KBM-7 (cell line): ENCODE measurements at regions not wholly inside any gene's neighbourhood (a gene's known extent, or its start where the extent isn't known, plus 50 kb on each side); places are given as distances from the start of the nearest gene placed in this dataset.

ENCODE experiments used
- DNase-seq: peaks from one replicate; pipeline ENCODE4 v3.0.0-alpha.2; 2015
- in situ Hi-C: fragments of 300-500 bp; cut with MboI; formaldehyde crosslinking; loops from 2 replicates; pipeline ENCODE4 v1.14.3; 2020; ENCODE audit warnings: low sequenced_read_pairs, low pct_unique_long_range_greater_than_20kb, mixed read lengths

GRCh38 chr1:229812148-229812547 is 186.1 kb downstream of the URB2 start:
- in situ Hi-C loops = no loop called here
- DNase-seq = no peak

- in situ Hi-C loops = no loop called here
- no peak for DNase-seq
Observed at GRCh38 chr1:229812693-229813092, 186.6 kb downstream of the URB2 start.

GRCh38 chr1:229815076-229815475 is 189.0 kb downstream of the URB2 start:
- no peak for DNase-seq
- in situ Hi-C loops = no loop called here

GRCh38 chr1:229815961-229816360 is 189.9 kb downstream of the URB2 start:
- DNase-seq = no peak
- in situ Hi-C loops = no loop called here

DNA sequence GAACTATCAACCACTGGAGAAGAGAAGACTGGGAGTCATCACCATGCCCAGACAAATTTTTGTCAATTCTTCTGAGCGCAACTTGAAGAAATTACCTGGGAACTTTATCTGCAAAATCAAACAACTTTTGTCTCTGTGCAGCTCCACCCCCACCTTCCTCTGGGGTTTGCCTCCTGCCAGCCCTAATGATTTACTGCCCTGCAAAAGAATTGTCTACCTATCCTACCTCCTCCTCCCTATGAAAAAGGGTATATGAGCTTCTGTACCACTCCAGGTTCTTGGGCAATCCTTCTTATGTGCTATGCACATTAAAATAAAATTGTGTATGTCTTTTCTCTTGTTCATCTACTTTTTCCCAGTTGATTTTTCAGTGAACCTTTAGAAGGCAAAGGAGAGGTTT is 191.9 kb downstream of the URB2 start:
- no peak for DNase-seq
- in situ Hi-C loops = no loop called here

DNA sequence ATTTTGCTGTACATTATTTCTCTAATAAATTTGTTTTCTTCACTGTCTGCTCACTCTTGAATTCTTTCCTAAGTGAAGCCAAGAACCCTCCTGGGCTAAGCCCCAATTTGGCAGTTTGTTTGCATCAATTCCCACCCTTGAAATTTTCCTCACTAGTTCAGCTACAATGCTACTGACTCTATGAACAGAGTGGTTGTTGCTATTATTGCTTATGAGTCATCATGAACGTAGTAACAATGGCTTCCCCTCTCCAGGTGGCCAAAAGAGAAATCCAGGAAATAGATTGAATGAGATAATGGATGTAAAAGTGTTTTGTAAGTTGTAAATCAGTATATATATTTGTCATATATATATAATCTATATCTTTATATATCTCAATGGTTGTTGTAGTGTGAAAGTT is 193.0 kb downstream of the URB2 start:
- in situ Hi-C loops = no loop called here
- no peak for DNase-seq

DNA sequence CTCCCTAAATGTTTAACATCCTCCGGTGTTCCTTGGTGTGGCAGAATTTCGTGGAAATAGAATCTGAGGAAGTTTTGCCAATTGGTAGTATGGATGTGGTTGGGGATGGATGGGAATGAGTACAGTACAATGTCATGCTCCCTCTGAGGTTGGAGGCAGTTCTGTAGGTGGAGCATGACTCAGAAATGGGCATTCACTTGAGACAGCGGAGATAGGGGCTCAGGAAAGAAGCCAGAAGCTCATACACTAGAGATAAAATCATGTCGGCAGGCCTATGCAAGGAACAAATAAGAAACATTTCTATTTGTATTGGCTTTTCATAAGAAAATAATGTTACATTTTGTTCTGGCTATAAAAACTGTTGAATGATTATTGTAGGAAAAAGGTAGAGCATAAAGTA is 196.0 kb downstream of the URB2 start:
- in situ Hi-C loops = no loop called here
- DNase-seq = no peak

DNA sequence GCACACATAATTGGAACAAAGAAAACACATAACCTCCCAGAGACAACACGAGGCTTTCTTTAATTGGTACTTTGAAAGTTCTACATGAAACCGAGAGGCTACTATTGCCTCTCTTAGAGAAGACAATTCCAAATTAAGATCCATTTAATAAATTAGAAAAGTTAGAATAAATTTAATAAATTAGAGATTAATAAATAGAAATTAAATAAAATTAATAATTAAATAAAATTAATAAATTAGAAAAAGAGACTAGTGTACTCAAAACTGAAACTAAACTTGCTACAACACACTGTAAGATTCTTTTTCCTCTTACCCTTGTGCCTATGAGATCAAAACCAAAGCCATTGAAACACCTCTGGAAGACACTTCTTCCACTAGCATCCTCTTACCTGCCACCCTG is 199.0 kb downstream of the URB2 start:
- no peak for DNase-seq
- in situ Hi-C loops = no loop called here

GRCh38 chr1:229828461-229828860 is 202.4 kb downstream of the URB2 start:
- no peak for DNase-seq
- in situ Hi-C loops = no loop called here

- no peak for DNase-seq
- in situ Hi-C loops = no loop called here
Observed at GRCh38 chr1:229832695-229833094, 206.6 kb downstream of the URB2 start.

GRCh38 chr1:229834230-229834629 is 208.2 kb downstream of the URB2 start:
- DNase-seq = no peak

DNA sequence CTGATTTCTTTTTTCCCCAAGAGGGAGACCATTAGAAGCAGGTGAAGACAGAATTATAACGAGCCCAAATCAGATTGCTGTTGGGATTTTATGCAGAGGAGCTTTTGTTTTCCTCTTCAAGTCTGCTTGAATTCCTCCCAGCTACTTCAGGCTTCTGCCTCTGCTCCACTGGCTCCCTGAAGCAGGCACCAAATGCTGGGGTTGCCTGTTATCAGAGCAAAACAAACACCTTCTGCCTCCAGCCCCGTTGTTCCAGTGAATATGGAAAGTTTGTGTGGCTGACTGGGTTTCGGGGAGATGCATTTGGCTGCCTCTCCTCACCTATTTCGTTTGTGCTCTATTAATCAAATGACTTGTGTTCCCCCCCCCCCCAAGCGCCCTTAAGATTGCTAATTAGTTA is 209.2 kb downstream of the URB2 start:
- in situ Hi-C loops = no loop called here
- no peak for DNase-seq

More at GRCh38 chr1:229834230-229834629, 208.2 kb downstream of the URB2 start:
- in situ Hi-C loops = no loop called here

GRCh38 chr1:229836324-229836723 is 210.3 kb downstream of the URB2 start:
- in situ Hi-C loops = no loop called here
- DNase-seq = peak; percentile 39

GRCh38 chr1:229838204-229838603 is 212.2 kb downstream of the URB2 start:
- no peak for DNase-seq
- in situ Hi-C loops = no loop called here

DNA sequence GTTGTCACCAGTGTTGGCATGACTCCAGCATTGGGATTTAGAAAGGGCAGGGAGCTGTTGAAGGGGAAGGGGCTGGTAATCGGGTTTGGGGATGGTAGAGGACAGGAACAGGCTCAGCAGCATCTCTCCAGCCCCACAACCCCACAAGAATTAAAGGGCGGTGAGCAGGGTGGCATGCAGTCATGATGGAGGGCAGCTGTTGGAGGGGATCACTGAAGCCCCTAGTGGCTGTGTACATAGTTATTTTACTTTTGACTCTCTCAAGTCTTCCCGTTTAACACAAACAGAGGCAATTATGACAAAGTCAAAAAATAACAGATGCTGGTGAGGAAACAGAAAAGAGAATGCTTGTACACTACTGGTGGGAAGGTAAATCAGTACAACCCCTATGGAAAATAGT is 213.8 kb downstream of the URB2 start:
- no peak for DNase-seq
- in situ Hi-C loops = no loop called here

DNA sequence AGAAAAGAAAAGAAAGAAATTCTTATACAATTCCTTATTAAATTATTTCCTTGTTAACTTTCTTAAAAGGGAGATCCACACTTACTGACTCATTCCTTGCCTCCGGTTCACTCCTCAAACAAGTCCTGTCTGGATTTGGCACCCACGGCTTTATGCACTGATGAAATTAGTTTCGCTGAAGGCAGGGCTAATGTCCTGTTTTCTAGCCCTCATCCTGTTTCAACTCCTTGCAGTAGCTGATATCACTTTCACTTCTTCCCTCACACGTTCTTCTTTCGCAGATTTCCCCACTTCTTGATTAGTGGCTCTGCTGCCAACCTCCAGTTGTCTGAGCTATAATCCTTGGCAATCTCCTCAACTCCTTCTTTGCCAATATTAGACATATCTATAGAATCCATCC is 215.2 kb downstream of the URB2 start:
- no peak for DNase-seq
- in situ Hi-C loops = no loop called here

DNA sequence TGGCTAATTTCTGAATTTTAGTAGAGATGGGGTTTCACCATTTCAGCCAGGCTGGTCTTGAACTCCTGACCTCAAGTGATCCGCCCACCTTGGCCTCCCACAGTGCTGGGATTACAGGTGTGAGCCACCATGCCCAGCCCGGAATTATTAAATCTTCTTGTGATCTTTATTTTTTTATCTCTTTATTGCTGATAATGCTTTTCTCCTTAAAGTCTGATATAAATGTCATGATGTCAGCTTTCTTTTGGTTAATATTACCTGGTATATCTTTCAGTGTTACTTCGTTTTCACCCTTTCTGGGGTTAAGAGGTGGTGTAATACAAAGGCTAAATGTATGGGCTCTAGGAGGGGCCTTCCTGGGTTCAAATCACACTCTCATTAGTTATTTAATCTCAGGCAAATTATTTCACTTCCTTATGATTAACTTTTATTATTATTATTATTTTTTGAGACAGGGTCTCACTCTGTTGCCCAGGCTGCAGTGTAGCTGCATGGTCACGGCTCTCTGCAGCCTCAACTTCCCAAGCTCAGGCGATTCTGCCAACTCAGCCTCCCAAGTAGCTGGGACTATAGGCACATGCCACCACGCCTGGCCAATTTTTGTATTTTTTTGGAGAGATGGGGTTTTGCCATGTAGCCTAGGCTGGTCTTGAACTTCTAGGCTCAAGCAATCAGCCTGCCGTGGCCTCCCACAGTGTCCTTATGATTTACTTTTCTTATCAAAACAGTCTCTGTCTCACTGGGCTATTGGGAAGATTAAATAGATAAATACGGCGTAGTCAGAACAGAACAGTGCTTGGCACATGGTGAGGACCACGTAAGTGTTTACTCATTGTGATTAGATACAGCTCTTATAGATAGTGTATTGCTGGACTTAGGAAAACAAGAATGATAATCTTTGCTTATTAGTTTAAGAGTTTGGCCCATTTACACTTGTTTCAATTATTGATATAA is 216.5 kb downstream of the URB2 start:
- in situ Hi-C loops = no loop called here
- no peak for DNase-seq

DNA sequence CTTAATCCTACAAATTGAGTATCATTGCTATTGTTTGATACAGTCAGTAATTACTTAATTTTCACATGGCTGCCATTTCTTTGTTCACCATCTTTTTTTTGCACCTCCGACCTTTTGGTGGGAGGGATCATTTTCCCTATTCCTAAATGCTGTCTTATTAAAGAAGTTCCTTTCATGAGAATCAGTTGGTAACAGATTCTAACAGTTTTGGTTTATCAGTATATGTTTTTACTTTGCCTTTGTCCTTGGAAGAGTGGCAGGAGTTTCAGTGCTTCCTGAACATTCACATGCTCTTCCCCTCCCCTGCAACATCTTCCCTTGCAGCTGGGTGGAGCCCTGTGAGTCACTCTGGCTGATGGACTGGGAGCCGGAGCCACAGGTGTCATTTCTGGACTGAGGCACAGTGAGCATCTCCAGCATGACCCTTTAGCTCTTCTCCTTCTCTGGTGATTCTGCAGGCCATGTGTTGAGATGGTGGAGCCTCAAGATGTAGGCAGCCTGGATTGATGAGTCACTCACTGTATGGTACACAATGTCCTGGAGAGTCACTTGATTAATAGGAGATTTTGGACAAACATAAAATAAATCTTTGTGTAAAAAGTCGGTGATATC is 217.7 kb downstream of the URB2 start:
- DNase-seq = no peak
- in situ Hi-C loops = no loop called here

DNA sequence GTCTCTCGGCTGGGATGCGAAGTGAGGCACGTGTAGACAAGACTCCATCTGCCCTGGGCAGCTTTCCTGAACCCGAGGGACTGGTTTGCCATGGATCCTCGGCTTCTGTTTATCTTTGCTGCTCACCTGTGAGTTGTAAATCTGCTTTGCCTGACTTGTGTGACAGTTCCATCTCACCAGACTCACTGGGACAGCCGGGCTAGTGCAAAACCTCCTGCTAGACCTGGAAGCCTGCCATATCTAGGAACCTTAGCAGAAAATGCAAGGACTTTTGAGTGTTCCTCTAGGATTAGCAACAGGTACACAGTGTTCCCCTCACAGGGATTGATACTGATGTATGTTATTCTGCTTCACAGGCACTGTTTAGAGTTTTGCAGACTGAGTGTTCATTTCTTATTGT is 218.6 kb downstream of the URB2 start:
- in situ Hi-C loops = no loop called here
- no peak for DNase-seq

DNA sequence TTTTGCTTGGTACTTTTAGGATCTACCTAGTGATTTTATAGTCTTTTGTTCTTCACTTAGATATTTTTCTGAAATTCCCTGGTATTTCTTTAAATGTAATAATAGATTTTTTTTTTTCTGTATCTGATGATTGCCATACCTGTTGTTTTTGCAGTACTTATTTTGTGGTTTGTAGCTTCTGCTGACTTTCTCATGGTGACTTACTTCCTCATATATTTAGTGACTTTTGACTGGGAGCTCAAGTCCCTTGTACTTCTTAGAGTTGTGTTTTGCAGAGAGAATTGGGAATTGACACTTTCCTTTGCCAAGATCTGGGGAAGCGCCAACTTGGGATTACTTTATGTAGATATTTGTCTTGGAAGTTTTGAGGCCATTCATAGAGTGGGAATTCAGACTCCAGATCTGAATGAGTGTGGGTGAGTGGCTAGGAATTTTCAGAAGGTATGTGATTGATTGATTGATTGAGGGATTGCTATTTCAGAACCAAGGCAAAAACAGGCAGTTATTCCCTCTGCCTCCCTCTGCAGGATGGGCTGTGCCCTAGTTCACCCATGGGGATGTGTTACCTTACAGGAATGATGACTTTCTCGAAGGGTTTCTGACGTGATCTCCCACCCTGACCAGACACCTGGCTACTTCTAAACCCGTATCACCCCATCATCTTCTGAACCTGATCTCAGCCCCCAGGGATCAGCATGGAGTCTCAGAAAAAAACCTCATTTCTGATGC is 219.5 kb downstream of the URB2 start:
- DNase-seq = no peak
- in situ Hi-C loops = no loop called here
